ENCODE measurements at regions not wholly inside any gene's neighbourhood (a gene's known extent, or its start where the extent isn't known, plus 50 kb on each side); places are given as distances from the start of the nearest gene placed in this dataset.

DNA sequence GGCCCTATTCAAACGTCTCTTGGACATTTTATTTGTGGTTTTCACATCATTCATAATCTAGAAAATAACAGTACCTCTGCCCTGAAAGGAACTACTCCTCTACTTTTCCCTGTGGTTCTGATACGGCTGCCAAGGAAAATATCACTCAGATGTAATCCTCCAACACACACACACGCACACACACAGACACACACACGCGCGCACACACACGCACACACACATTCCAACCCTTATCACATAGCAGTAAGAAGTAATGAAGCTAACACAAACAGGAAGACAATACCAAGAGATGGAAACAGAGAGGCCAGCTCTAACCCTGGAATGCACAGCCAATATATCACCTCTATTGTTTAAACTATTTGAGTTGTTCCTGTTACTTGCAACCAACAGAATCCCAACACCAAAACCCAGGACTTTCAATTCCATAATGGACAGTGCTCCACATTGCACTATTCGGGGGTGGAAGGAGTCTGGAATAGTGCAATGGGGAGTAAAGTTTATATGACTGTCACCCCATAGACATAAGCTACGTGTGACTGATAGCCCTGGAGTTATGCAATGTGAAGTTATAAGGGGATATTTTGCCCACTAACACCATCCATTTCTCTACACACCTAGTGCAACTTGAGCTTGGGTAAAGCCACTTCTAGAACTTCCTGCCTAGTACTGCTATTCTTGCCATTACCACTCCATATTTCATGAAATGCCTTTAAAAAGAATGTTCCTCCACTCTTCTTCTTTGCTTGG is 71.3 kb upstream of the FNDC3B start:
- DNase-seq: no peak
- H3K36me3 ChIP-seq: no peaks in the 10 kb centered on the region
- TF ChIP-seq EP300 (IDR thresholded peaks at IDR 0.05) (no peak), POLR2A (IDR thresholded peaks at IDR 0.05) (no peak)
- TF ChIP-seq, protein P1, sequence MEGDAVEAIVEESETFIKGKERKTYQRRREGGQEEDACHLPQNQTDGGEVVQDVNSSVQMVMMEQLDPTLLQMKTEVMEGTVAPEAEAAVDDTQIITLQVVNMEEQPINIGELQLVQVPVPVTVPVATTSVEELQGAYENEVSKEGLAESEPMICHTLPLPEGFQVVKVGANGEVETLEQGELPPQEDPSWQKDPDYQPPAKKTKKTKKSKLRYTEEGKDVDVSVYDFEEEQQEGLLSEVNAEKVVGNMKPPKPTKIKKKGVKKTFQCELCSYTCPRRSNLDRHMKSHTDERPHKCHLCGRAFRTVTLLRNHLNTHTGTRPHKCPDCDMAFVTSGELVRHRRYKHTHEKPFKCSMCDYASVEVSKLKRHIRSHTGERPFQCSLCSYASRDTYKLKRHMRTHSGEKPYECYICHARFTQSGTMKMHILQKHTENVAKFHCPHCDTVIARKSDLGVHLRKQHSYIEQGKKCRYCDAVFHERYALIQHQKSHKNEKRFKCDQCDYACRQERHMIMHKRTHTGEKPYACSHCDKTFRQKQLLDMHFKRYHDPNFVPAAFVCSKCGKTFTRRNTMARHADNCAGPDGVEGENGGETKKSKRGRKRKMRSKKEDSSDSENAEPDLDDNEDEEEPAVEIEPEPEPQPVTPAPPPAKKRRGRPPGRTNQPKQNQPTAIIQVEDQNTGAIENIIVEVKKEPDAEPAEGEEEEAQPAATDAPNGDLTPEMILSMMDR (IDR thresholded peaks at IDR 0.05): no peak

DNA sequence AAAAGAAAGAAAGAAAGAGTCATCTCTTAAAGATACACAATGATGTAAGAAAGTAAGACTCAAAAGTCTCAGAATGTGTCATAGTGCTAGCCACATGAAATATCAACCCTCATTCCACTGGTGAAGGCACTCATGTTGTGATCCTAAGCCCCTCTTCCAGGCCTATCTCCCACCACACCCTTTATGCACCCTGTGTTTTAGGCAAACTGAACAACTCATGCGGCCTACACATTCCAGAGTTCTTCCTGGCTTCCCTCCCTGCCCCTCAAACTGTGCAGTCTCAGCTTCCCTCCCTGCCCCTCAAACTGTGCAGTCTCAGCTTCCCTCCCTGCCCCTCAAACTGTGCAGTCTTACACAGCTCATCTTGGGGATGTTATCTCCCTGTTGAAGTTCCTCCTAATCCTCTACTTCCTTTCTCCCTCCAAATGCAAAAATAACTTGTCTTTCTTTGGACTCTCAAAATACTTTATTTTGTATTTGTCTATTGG is 69.0 kb upstream of the FNDC3B start:
- no peak for TF ChIP-seq POLR2A (IDR thresholded peaks at IDR 0.05)
- TF ChIP-seq, protein P1 (IDR thresholded peaks at IDR 0.05): no peak
- TF ChIP-seq EP300 (IDR thresholded peaks at IDR 0.05): no peak
- TF ChIP-seq POLR2AphosphoS5 (IDR thresholded peaks at IDR 0.05): no peak
- Histone ChIP-seq H3K9me3 (no peaks in the 10 kb centered on the region), H3K4me3 (no peak overlapping the region), H3K27ac (no peak overlapping the region), H3K4me1 (peaks cover 0 to 13% (median 9%) of the 10 kb centered on the region in 4 donors), H3K27me3 (no peaks in the 10 kb centered on the region), H3K36me3 (no peaks in the 10 kb centered on the region)
- WGBS, 2 donors: 78 to 80% methylated on average over 1 of the region's 1 CpG
- no peak for DNase-seq
- intact Hi-C loops (cut with DNase I): no loop called here

More for the DNA sequence above, 71.3 kb upstream of the FNDC3B start:
- Histone ChIP-seq H3K9me3 (no peaks in the 10 kb centered on the region), H3K4me1 (peaks cover 0 to 13% (median 9%) of the 10 kb centered on the region in 4 donors), H3K27me3 (no peaks in the 10 kb centered on the region), H3K4me3 (no peak overlapping the region), H3K27ac (no peak overlapping the region)
- intact Hi-C loops (cut with DNase I): no loop called here
- WGBS, 2 donors: 78 to 86% methylated on average over 9 of the region's 9 CpGs

DNA sequence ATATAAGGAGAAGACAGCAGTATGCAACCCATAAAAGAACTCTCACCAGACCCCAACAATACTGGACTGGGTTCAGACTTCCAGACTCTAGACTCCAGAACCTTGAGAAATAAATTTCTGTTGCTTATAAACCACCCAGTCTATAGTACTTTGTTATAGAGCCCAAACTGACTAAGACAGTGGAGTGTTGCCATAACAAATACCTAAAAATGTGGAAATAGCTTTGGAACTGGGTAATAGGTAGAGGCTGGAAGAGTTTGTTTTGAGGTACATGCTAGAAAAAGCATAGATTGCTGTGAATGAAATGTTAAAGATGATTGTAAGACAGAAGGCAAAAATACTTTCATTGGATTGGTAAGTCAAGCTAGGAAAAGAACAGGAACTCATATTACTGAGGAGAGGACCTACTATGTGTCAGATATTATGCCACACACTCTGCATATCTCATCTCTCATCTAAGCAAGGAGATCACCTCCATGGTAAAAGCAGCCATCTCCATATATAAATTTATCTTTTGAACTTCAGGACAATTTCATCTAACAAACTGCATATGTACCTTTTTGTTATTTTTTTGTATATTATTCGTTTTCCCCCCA is 67.4 kb upstream of the FNDC3B start:
- Histone ChIP-seq H3K27me3 (no peaks in the 10 kb centered on the region), H3K4me3 (no peak overlapping the region), H3K36me3 (no peaks in the 10 kb centered on the region), H3K9me3 (no peaks in the 10 kb centered on the region), H3K27ac (no peak overlapping the region), H3K4me1 (peaks cover 0 to 7% (median 5%) of the 10 kb centered on the region in 4 donors)
- DNase-seq: no peak
- intact Hi-C loops (cut with DNase I): no loop called here
- 74 to 86% methylated on average over 1 of the region's 1 CpG for WGBS, 2 donors
- no peak for TF ChIP-seq POLR2A (IDR thresholded peaks at IDR 0.05)
- TF ChIP-seq, protein P1 (IDR thresholded peaks at IDR 0.05): no peak
- no peak for TF ChIP-seq EP300 (IDR thresholded peaks at IDR 0.05)

DNA sequence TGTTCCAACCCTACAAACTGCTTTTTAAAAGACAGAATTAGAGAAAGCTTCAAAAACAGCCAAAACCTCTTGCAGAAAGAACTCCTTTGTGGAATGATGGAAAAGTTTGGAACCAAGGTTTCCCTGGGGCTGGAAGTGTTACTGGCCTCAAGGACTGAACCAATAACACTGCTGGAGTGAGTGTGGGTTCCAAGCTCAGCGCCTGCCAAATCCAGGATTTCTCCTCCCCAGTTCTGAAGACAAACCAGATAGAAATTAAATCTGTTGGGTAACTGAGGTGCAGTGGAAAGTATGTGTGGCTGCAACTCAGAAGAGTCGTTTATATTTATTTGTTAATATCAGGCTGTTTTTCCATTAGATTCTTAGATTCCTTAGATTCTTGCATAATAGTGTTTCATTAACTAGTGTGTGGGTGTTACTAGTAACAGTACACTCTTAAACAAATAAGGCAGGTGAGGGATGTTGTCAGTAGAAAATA is 66.5 kb upstream of the FNDC3B start:
- intact Hi-C loops (cut with DNase I): no loop called here
- WGBS, 2 donors: 76% methylated on average over 2 of the region's 2 CpGs
- Histone ChIP-seq H3K4me3 (no peak overlapping the region), H3K27me3 (no peaks in the 10 kb centered on the region), H3K27ac (no peak overlapping the region), H3K36me3 (no peaks in the 10 kb centered on the region), H3K4me1 (no peaks in the 10 kb centered on the region), H3K9me3 (no peaks in the 10 kb centered on the region)
- TF ChIP-seq POLR2AphosphoS5 (IDR thresholded peaks at IDR 0.05) (no peak), POLR2A (IDR thresholded peaks at IDR 0.05) (no peak), EP300 (IDR thresholded peaks at IDR 0.05) (no peak)
- TF ChIP-seq, protein P1 (IDR thresholded peaks at IDR 0.05): no peak
- DNase-seq: peak; percentile 89
